Fibroblast of villous mesenchyme (primary cell): ENCODE measurements at regions not wholly inside any gene's neighbourhood (a gene's known extent, or its start where the extent isn't known, plus 50 kb on each side); places are given as distances from the start of the nearest gene placed in this dataset.

ENCODE experiments used
- DNase-seq: peaks from one replicate; pipeline ENCODE4 v3.0.0-alpha.2; 2010; ENCODE audit warnings: low read depth
- H3K4me3 ChIP-seq: 2 replicates; pipeline ENCODE4 v1.5.1; 2011; ENCODE audit warnings: low read depth, mild to moderate bottlenecking, low read length
- CTCF ChIP-seq: IDR thresholded peaks from 2 replicates; pipeline ENCODE4 v1.5.1; 2012; ENCODE audit warnings: low read depth, mild to moderate bottlenecking, low read length; ENCODE audit not compliant: insufficient read depth

DNA sequence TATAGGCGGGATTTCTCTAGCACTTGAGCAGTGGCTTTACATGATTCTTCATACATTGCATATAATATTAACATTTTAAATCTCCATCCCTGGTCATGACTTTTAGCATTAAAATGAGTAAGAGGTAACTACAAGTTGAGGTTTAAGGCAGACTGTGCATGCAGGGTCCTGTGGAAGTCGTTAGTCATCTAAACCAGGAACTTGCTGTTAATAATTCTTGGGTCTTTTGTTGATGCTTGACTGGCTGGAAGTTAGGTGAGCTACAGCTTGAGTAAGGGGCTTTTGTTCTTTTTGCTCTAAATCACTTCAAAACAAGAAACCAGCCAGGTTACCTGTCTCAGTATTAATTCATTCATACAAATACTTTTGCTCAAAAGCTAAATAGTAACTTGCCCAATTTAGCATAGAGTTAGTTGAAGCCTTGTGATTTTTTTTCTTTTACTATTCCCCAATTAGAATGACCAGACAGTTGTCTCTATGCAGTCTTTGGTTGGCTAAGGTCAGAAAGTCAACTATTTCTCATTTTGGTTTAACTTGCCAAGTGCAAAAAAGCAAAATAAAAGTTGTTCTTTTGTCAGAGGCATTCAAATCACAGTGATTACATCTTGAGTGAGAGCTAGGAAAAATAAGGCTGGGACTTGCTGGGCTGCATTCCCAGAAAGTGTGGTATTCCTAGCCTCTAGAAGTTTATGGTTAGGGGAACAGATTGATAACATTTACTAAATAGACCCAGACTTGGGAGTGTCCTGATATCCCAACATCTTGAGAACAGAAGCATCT, 516.9 kb downstream of the PDHA2 start:
- no peak for TF ChIP-seq CTCF
- DNase-seq: peak; percentile 4
- H3K4me3 ChIP-seq: no peak overlapping the region

GRCh38 chr4:96366632-96367031, 526.7 kb downstream of the PDHA2 start:
- no peak overlapping the region for H3K4me3 ChIP-seq
- TF ChIP-seq CTCF: no peak
- no peak for DNase-seq

DNA sequence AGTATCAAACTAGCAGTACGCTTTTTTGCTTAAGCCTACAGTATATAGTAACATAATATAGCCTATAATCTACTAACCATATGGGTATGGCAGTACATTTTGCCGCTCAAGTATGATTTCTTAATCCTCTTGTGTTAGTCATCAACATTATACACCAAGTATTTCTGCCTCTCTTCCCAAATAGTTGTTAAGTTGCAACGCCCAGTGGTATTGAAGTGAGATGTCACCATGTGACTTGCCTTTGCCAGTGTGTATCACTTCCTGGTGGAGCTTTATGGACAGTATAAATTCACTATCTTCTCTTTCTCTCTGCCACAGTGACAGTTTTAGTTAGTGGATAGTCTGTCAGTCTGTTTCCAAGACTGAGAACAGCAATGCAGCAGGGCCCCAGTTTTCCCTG, 535.5 kb downstream of the PDHA2 start:
- H3K4me3 ChIP-seq: no peak overlapping the region
- no peak for TF ChIP-seq CTCF
- no peak for DNase-seq

DNA sequence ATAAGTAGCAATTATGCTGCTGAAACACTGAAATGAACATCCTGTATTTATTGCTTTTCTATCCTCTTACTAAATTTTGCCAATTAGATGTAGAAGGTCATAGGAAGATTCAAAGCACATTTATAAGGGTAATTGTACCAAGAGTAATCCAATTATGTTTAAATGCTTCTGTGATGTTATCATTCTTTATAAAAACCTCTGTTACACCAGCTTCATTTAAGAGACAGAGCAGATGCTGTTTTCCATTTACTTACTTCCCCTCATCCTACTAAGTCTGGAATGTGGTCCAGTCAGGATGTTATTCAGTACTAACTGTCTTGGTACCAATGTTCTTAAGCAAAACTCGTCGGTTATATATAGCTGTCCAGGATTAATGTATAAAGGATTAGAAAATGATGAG, 539.6 kb downstream of the PDHA2 start:
- no peak for DNase-seq
- H3K4me3 ChIP-seq: no peak overlapping the region
- TF ChIP-seq CTCF: no peak

DNA sequence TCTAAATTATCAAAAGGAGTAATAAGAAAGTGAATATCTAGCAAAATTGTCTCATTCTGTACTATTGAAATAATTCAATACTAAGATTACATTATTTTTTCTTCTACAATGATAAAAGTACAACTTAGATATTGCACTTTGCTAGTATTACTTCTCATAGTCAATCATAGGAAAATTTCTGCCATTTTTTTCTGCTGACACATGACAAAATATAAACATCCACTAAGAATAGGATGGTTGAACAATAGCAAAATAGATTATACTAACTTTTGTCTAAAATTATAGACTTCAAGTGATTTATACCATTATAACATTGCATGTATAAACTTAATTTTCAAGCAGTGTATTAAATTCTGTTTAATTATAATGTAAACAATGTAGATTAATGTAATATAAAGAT, 540.2 kb downstream of the PDHA2 start:
- TF ChIP-seq CTCF: no peak
- no peak overlapping the region for H3K4me3 ChIP-seq
- no peak for DNase-seq

GRCh38 chr4:96383349-96383748, 543.5 kb downstream of the PDHA2 start:
- no peak for TF ChIP-seq CTCF
- no peak overlapping the region for H3K4me3 ChIP-seq

GRCh38 chr4:96389770-96390169, 549.9 kb downstream of the PDHA2 start:
- TF ChIP-seq CTCF: no peak
- DNase-seq: no peak
- H3K4me3 ChIP-seq: no peak overlapping the region

More at GRCh38 chr4:96383349-96383748, 543.5 kb downstream of the PDHA2 start:
- DNase-seq: no peak
